GM21360 (cell line): ENCODE measurements at regions not wholly inside any gene's neighbourhood (a gene's known extent, or its start where the extent isn't known, plus 50 kb on each side); places are given as distances from the start of the nearest gene placed in this dataset.

Experiments used
- ATAC-seq: cut with Tn5 transposase; IDR thresholded peaks from one replicate; pipeline ENCODE4 v1.9.1; 2021; ENCODE audit warnings: mild to moderate bottlenecking, moderate library complexity; ENCODE audit not compliant: unreplicated experiment

GRCh38 chr10:78787125-78787524 is 281.6 kb upstream of the ZMIZ1 start:
- no peak for ATAC-seq

DNA sequence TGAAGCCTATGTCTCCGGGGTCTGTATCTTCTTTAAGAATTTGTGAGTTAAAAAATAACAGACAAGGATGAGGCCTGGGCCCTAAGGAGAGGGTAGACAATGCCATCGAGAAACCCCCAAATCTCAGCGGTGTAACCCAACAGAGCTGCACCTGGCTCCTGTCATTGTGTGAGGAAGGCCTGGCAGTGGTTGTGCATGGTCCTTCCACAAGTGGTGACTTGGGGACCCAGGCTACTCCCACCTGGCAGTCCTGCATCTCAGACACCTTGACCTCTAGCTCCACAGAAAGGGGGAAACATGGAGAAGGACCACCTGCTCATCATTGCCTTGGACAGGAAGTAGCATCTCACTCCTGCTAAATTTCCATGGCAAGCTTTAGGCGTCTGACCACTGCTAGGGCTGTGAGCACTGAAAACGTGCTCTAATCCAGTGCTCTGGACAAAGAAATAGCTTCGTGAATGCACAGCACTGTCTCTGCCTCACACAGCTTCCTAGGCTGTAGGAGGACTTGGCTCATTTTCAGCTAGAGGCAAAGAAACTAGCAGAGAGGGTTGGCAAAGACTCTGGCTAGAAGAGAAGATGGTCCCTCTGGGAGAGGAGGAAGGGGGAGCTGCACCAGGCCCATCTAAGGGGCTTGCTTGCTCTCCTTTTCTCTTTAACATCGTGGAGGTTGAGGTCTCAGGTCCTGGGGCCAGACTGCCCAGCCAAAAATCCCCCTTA is 273.9 kb upstream of the ZMIZ1 start:
- ATAC-seq, result no peak

GRCh38 chr10:78798976-78799730 is 269.6 kb upstream of the ZMIZ1 start:
- ATAC-seq, result no peak

- ATAC-seq, result no peak
Measured at GRCh38 chr10:78800006-78800405, 268.8 kb upstream of the ZMIZ1 start.

- ATAC-seq, result no peak
Measured at GRCh38 chr10:78800535-78801320, 268.0 kb upstream of the ZMIZ1 start.

DNA sequence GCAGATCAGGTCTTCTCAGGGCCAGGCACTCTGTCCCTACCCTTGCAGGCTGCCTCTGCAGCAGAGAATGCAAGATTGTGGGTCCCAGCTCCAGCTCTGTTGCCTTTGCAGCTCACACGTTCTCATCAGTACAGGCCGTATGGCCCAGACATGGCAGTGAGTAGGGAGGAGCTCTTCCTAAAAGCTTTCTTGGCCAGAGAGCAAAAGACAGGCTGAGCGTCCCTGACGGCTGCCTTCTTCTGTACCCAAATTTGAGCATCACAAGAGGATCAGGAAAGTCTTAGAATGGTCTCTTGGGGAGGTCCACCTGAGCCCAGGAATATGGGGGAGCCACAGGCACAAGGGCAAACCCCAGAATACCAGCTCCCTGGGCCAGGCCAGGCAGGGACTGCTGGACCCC is 266.3 kb upstream of the ZMIZ1 start:
- no peak for ATAC-seq

DNA sequence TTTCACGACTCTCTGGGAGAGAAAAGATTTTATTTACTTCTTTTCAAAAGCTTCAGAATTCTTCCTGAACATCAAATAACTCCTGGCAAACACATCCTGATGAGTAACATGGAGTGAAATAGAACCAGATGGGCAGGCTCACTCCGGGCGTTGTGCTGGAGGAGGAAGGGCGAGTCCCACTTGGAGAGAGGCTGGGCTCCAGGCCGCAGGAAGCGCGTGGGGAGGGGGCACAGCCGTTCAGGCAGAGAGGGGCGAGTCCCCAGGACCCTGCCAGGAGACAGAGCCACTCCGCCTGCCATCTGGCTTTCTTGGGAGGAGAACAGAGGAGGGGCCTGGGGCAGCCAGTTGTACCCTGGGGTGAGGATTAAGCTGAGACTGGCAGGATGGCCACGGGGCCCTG is 265.9 kb upstream of the ZMIZ1 start:
- ATAC-seq, result no peak

DNA sequence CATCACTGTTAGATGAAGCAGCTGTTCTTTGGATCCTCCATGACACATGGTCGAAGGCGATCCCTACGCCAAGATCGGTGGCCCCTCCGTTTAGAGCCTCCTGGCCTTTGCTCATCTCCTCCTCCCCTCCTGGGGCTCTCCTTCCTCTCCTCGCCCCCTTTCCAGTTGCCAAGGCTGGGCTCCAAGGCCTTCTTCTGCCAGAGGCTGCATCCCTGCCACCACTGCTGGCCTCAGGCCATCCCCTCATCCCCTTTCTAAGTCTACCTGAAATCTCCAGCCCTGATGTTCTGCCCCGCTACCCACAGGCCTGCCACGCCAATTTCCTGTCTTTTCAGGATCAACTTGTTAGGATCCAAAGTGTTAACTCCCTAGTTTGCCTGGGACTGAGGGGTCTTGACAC is 265.1 kb upstream of the ZMIZ1 start:
- ATAC-seq, result no peak

GRCh38 chr10:78804411-78805032 is 264.2 kb upstream of the ZMIZ1 start:
- ATAC-seq, result no peak

DNA sequence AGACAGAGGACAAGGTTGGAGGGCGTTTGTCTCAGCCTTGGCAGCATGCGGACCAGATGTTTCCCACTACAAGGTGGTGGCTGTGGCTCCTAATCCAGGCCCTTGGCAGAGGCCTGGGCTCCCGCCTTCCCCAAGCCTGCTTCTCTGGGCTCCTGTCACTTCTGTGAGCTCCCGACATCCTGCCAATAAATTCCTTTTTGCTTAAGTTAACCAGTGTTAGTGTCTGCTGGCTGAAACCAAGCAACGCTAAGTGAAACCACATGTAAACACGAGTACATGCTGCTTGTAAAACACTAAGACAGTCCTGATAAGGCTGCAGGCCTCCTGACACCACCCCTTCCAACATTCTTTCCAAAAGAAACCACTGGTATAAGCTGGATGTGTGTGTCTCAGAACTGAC is 263.6 kb upstream of the ZMIZ1 start:
- no peak for ATAC-seq

DNA sequence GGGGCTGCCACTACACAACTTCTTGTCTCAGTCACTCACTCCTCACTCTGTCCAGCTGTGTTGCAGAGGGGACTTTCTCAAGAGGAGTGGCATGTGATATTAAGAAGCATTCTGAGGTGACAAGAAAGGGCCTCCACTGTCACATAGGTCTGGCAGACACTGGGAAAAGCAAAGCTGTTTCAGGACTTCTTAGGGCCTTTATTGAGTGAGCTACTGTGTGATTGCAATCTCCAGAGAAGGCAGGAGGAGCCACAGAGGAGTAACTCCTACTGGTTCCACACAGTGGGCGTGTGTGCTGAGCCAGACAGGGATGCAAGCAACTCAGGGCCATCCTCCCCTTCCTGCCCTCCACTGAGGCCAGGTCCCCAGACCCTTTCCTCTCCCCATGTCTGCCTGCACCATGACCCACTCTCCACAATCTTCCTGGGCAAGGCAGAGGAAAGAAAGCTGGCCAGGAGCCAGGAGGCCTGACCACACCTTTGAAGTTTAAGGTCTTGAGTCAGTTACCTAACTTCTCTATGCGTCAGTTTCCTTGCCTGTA is 262.0 kb upstream of the ZMIZ1 start:
- ATAC-seq, result no peak

DNA sequence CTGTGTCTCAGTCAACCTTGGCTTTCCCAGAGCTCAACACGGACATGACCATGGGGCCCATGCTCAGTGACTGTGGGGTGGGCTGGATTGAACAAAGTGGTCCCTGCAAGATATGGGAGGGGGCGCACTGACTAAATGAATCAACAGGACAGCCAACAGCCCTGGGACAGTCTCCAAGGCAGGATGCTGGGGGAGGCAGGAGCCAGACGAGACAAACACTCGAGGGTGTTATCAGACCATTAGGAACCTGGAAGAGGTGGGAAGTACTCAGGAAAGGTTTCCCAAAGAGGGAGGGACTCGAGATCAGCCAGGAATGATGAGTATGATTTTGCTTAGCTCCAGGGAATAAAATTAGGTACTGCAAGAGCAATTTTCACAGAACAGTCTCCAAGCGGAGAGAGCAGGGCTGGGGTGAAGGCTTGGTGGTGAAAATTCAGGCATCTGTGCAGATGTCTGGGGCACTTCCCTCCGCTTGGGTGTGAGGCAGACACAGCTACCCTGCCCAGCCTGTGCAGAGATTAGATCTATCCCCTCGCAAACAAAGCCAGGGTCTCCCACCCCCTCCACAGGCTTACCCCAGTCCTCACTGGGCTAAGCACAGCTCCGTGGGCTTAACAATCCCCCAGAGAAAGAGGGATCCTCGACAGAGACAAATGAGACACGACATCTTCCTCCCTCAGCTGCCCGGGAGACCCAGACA is 261.1 kb upstream of the ZMIZ1 start:
- ATAC-seq, result no peak

- ATAC-seq, result no peak
Measured at GRCh38 chr10:78808286-78808685, 260.5 kb upstream of the ZMIZ1 start.

- ATAC-seq, result no peak
Measured at GRCh38 chr10:78808736-78809367, 259.9 kb upstream of the ZMIZ1 start.

DNA sequence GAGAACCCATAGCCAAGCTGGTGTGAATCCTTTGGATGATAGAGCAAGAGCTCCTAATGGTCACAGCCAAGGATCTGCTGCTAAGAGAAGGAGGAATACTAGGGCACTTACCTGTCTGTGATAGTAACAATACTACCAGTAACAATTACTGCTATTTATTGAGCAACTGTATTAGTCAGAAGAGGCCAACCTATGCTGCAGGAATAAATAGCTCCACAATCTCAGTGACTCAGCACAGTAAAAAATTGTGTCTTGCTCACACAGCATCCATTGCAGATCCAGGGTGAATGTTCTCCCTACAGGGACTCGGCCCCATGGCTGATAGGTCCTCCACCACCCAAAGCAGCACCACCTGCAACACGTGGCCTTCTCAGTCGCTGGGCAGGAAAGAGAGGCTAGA is 257.6 kb upstream of the ZMIZ1 start:
- ATAC-seq, result no peak

GRCh38 chr10:78812571-78813318 is 256.0 kb upstream of the ZMIZ1 start:
- ATAC-seq, result no peak

DNA sequence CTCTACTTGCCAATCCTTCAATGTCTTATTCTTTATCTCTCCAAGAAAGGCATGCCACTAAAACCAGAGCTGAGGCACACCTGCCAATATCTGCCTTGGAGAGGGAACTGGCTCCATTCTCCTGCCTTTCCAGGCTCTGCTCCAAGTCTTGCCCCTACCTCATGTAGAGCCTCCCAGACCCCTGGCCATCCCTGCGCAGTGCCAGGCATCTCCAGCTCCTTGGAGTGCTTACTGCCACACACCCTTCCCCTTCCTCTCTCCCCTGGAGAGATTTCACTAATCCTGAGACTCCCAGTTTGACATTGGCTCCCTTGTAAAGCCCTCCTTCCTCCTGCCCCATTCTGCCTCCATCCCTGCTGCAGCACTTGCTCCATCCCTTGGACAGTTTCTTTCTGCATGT is 255.2 kb upstream of the ZMIZ1 start:
- no peak for ATAC-seq

DNA sequence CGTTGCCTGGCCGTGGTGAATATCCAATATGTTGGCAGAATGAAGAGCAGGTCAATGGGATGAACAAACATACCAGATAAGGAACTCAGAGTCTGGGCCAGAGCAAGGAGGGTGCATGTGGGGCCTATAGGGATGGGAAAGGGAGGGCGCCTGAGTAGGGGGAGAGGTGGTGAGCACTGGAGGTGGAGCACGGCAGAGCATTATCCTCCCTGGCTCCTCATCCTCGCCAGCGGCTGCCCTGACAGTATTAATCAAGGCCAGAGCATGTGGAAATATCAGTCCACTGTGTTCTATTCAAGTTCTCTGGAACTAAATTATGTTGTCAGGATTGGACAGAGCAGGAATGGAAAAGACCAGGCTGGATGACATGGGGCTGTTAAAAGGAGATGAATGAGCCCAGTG is 254.8 kb upstream of the ZMIZ1 start:
- ATAC-seq, result no peak

DNA sequence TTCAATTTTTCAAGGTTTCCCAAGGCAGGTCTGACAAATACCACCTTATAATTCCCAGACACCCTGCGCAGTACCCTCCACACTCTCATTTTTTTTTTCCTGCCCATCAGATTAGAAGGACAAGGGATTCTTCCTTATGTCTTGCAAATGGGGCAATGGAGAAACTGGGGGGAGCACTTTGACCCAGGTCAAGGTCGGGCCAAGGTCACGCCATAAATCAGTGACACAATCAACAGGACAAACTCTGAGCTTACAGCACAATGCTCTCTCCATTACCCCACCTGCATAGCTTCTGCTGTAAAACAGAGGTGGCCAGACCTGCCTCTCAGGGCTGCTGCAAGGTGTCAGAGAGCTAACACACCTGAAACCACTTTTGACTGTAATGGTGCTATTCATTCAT is 254.4 kb upstream of the ZMIZ1 start:
- no peak for ATAC-seq
